HG03342 (cell line): ENCODE measurements at regions not wholly inside any gene's neighbourhood (a gene's known extent, or its start where the extent isn't known, plus 50 kb on each side); places are given as distances from the start of the nearest gene placed in this dataset.
"Not testable (repeated sequence)": the region's sequence is repeated elsewhere in the genome, so short reads cannot be mapped to it uniquely, and the experiment has no call there.

Source experiments
- ATAC-seq: cut with Tn5 transposase; IDR thresholded peaks from one replicate; pipeline ENCODE4 v1.9.1; 2021; ENCODE audit warnings: mild to moderate bottlenecking, moderate library complexity; ENCODE audit not compliant: unreplicated experiment

DNA sequence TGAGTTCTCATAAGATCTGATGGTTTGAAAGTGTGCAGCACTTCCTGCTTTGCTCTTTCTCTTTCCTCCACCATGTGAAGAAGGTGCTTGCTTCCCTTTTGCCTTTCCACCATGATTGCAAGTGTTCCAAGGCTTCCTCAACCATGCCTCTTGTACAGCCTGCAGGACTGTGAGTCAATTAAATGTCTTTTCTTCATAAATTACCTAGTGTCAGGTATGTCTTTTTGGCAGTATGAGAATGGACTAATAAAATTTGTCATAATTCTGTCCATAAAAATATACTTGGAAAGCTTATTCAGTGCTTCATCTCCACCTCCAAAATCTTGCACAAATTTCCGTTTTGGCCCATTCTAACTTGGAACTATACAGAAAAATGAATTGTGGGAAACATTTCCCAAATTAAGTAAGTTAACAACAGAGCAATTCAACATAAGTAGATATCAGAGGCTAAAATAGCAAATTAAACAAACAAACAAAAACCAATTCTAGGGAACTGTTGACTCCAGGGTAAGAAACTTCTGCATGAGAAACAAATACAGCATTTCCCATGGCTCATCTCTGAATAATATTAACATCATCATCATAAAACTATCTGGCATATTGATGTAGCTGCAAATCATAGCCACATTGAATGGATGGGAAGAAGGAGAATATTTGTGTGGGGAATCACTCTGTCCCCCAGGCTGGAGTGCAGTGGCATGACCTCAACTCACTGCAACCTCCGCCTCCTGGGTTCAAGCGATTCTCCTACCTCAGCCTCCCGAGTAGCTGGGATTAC lies 459.5 kb upstream of the FAR2 start:
- no peak for ATAC-seq

DNA sequence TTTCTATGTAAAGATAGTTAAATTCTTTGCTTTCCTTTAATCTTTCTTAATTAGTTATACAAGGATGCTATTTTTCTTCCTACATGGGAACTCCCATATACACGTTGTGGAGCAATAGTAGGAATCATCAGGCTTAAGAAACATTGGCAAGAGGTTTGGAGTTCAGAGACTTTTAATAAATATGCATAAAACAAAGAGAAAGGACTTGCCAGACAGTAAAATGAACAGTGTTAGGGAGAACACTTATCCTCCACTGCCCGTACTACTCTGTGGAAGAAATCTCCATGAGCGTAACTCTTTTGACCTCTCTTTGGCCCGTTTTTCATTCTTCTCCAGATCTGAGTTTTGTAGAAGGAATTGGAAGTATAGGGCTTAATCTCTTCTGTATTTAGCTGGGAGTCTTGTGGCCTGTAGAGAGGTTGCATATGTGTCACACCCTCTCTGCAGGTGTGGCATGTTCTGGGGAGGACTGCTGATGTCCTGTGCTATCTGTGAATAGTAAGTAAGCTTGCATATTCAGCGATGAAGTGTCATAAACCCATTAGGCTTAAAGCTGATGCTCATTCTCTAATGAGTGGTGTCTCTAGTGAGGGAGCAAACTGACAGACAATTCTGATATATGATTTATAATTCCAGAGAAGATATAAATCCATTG lies 455.4 kb upstream of the FAR2 start:
- no peak for ATAC-seq

DNA sequence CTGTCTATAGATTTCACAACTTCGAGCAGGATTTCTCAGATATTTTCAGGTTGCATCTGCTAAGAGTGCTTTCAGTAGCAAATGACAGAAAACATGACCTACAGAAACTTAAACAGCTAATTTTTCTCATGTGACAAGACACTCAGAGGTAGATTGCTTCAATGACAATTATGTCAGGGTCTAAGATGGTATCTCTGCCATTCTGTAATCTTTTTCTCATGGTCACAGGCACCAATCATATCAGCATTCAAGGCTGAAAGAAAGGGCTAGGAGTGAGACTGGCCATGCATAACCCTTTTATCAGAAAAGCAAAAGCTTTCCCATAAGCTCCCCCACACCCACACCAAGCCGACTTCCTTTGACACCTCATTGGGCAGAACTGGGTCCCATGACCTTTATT lies 450.5 kb upstream of the FAR2 start:
- no peak for ATAC-seq

DNA sequence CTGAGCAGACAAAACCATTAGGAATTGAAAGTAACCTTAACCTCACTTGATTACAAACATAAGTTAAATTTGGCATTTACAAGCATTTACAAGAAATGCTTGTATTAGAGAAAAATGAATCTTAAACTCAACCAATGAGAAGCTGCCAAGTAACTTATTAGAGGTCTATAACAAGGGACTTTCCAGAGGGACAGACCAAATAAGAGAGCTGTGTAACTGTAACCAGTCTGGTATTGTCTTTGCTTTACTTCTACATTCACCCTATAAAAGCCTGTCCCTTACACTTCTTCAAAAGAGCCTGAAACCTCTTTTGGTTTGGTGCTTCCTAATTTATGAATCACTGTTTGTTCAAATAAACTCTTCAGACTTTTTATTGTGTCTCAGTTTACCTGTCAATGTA lies 450.0 kb upstream of the FAR2 start:
- no peak for ATAC-seq

DNA sequence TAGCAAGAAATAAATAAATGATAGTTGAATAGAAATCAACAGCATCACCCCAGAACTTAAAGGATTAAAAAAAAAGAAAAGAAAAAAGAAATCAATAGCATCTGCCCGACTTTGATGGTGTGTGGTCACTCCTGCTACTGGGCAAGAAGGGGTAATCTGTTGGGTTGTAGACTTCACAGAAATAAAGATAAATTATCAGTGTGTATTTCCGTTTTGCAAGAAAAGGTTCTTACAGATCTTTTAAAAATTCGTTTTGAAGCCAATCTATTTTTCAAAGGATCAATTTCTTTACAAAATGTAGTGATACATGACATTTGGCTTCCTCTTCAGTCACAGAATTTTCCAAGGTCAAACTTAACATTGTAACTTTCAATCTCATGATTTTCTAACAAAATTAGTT lies 448.9 kb upstream of the FAR2 start:
- ATAC-seq, result no peak

DNA sequence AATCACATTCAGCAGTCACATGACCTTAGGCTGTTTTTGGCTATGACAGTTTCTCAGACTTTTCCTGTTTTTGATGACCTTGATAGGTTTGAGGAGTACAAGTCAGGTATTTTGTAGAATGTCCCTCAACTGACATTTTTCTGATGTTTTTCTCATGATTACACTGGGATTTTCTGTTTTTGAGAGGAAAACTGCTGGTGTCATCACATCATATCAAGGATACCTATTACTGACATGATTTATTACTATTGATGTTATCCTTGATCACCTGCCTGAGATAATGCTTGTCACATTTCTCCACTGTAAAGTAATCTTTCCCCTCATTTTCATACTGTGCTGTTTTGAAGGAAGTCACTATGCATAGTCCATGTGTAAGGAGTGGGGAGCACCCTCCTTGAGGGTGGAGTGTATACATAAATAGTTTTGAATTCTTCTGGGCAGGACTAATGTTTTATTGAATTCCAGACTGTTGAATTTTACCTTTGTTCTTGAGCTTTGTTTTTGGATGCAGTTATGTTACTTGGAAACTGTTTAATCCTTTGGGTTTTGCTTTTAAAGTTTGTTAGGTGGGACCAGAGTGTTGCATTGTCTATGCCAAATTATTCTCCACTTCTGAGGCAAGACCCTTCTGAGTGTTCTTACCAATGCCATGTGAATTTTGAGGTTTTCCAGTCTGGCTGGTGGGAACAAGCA lies 444.5 kb upstream of the FAR2 start:
- no peak for ATAC-seq

DNA sequence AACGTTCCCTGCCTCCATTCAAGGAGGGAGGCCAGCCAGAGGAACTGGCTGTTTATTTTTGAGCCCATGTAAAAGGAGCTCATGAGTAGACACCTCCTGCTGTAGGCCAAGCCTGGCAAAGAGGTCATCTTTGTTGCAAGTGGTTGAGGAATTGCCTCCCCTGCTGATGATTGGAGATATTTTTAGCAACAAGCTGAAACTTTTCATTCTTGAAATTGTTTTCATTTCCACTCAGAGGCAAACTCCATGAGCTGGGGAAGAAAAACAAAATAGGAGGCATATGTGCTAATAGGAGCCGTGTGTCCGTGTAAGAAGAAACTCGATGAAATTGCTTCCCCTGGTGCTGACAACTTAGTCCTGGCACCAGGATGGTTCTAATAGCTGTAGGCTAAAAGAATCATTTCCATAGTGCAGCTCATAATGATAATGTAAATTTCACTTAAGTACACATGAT lies 440.1 kb upstream of the FAR2 start:
- ATAC-seq, result no peak

DNA sequence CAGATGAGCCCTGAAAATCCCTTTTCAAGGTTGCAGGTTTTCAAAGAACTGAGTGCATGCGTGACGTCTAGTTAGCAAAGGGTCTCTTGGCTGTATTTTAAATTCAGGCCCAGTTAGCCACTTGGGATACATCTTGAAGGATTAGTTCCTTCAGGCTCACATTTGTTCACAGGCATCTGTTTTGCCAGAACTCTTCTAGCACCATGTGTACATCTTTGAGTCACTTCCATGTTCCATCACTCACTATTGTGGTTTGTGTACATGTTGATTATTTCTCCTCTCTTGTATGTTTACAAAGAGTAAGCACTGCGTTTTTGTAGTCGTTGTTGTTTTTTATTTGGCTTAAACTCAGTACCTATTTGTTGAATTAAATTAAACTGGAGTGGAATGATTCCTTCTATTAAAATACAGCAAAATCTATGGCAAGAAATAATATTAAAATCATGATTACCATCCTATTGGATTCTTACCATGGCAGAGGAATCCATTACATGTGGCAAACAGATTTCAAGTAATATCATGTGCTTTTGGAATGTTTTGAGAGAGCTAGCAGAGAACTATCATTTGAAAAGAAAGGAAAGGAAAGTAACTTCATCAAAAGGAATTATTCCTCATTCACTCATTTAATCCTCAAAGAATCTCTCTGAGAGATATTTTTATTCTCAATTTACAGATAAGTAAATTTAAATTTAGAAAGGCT lies 438.9 kb upstream of the FAR2 start:
- no peak for ATAC-seq

DNA sequence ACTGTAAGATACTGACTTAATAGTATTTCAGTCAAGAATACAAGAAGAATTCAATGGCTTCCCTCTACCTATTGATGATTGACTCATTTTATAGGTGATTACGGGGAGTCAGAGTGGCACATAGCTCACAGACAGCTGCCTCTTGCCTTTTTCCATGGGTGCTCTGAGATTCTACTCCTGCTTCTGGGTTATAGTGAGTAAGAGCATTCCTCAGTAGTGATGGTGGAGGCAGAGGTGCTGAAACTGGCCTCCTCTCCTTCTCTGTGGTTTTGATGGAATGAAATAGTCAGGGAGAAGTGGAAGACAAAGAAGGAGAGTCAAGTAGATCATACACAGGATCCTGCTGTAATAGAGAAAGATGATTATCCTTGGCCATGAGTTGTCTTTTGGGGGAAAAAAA lies 438.2 kb upstream of the FAR2 start:
- ATAC-seq, result no peak

DNA sequence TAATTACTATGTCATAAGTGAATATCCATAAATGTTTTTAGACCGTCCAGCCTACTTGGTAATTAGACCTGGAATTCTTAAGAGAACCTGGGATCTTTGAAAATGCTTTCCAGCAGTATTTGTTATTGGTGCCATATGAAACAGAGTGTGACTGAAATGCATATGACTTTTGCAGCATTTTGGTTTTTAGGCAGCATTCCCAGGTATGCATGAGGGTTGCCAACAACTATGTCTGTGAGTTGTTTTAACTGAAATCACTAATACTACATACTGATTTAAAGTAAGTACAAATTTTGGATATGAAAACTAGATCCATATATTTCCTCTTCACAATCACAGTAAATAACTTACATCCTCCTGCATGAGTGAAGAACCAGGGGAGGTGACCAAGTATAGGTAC lies 437.7 kb upstream of the FAR2 start:
- ATAC-seq, result no peak

DNA sequence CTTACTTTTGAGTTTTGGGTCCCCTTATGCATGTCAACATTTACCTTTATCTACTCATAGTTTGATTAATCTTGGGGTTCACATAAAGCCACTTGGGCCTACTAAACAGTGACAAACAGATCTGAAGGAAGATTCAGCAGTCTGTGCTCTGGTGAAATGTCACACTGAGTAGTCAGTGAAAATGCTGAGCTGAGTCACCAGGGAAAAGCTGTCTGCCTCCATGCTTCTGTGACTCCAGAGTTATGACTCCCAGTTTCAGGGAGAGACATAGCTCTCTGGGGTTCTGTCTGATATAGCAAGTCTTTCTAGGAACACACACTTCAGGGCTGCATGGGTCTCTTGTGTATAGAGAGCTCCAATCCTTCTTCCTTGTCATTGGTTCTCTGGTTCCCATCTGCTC lies 406.3 kb upstream of the FAR2 start:
- no peak for ATAC-seq

DNA sequence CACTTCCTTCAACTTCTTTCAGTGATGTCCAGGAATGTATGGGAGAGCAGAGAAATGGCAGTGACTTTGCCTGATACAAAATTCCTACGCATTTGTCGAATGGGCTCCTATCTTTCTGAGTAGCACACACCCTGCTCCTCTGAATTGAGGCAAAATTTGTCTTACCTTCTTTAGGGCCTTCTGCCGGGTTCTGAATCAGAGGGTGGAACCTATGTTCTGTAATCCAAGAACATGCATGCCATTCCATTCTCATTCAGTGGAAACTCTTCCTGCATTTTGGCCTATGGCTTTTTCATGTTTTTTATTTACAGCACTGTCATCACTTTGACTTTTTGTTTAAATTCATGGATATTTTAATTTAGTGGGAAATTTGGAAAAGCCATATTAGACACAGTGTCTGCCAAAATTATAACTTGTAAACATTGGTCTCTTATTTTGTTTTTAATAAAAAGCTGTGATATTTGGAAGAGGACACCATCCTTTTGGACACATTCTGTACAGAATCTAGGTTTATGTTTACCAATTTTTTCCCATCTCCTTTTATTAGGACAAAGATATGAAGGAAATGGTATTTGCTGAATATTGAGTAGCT lies 402.2 kb upstream of the FAR2 start:
- no peak for ATAC-seq

DNA sequence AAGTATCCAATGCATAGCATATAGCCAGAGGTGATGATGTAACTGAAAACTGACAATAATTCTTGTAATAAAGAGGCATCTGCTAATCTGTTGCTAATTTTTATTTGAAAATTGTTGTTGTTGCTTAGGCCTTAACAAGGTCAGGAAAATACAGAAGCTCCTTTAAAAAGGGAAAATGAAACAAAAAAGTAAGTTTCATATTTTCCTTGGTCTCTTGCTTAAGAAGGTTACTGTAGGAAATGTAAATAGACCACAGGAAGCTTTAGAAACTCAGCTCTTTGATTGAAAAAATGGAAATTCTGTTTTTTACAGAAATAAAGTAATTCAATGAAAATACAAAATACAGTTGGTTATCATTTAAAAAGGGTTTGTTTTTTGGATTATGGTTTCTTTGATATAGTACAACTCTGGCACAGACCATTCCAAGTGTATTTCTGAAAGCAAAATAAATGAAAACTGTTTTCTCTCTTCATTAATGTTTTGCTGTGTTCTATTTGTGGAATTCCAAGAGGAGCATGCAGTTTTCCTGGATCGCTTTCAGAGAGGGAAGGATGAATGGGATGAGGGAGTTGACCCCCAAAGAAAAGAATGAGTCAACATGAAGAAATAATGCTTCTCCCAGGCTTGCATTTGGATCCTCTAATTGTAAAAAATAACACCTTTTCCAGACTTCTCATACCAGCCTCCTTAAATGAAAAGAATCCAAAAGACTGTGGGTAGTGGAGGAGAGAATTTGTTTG lies 398.0 kb upstream of the FAR2 start:
- ATAC-seq, result no peak

DNA sequence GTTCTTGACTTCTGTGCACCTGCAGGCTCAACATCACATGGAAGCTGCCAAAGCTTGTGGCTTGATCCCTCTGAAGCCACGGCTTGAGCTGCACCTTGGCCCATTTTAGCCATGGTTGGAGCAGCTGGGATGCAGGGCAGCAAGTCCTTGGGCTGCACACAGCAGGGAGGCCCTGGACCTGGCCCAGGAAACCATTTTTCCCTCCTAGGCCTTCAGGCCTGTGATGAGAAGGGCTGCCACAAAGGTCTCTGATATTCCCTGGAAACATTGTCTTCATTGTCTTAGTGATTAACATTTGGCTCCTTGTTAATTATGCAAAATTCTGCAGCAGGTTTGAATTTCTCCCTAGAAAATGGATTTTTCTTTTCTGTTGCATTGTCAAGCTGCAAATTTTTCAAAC lies 394.1 kb upstream of the FAR2 start:
- no peak for ATAC-seq

DNA sequence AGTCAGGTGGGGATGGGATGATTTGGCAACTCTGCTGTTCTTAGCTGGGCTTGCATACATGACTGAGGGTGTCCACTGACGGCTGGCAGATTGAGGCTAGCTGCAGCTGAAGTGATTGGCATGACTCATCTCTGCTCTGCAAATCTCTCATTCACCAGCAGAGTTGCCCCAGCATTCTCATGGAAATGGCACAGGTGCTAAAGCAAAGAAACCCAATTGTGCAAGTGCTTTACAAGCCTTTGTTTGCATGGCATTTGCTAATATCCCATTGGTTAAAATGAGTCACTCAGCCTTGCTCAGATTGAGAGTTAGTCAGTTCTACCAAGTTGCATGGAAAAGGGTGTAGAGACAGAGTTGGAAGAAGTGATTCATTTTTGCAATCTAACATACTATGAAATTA lies 389.7 kb upstream of the FAR2 start:
- ATAC-seq, result no peak

DNA sequence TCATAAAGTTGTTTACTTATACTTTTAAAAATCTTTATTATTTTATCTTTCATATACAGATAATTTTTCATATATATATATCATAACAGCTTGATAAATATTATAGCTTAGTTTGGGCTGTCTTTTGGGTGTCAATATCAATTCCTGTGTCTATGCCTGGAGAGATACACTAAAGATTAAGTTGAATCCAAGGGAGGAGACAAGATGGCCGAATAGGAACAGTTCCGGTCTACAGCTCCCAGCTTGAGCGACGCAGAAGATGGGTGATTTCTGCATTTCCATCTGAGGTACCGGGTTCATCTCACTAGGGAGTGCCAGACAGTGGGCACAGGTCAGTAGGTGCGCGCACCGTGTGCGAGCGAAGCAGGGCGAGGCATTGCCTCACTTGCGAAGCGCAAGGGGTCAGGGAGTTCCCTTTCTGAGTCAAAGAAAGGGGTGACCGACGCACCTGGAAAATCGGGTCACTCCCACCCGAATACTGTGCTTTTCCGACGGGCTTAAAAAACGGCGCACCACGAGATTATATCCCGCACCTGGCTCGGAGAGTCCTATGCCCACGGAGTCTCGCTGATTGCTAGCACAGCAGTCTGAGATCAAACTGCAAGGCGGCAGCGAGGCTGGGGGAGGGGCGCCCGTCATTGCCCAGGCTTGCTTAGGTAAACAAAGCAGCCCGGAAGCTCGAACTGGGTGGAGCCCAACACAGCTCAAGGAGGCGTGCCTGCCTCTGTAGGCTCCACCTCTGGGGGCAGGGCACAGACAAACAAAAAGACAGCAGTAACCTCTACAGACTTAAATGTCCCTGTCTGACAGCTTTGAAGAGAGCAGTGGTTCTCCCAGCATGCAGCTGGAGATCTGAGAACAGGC lies 388.8 kb upstream of the FAR2 start:
- not testable (repeated sequence) for ATAC-seq

DNA sequence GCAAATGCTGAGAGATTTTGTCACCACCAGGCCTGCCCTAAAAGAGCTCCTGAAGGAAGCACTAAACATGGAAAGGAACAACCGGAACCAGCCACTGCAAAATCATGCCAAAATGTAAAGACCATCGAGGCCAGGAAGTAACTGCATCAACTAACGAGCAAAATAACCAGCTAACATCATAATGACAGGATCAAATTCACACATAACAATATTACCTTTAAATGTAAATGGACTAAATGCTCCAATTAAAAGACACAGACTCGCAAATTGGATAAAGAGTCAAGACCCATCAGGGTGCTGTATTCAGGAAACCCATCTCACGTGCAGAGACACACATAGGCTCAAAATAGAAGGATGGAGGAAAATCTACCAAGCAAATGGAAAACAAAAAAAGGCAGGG lies 387.2 kb upstream of the FAR2 start:
- ATAC-seq, result not testable (repeated sequence)

DNA sequence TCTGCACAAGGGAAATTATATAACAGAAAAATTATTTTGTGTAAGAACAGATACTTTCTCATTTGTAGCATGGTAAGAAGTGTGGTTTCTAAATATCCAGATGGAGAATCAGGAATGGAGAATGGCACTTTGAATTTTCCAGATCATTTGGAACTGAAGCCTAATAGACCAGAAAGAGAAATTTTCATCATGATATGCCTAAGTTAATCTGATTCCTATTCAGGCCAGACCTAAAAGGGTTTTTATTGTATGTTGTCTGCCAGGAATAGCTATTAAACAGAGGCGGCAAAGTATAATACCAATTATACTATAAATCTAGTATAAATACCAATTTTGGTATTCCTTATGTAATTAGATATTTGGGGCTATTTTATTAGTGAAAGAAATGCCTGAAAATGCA lies 382.7 kb upstream of the FAR2 start:
- no peak for ATAC-seq

DNA sequence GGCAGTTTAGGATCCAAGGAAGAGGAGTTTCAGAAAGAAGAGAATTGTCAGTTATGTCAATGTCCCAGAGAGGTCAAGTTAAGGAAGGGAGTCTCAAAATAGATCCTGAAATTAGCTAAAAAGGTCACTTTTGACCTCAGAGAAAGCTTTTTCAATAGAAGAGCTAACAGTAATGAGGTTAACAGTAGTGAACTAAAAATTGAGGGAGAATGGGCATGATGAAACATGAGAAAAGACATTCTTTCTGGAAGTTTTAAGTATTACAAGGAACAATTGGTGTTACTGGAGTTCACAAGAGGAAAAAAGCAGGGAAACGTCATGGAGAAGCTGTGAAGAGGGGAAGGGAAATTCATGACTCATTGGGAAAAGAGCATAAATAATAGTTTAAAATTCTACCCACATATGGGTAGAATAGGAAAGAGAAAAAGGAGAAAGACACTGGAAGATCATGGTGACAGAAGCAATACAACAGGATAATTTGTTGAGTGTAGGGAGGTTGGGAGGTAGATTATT lies 381.2 kb upstream of the FAR2 start:
- ATAC-seq, result no peak
